ENCODE measurements at regions not wholly inside any gene's neighbourhood (a gene's known extent, or its start where the extent isn't known, plus 50 kb on each side); places are given as distances from the start of the nearest gene placed in this dataset.
"Not testable (repeated sequence)": the region's sequence is repeated elsewhere in the genome, so short reads cannot be mapped to it uniquely, and the experiment has no call there.

GRCh38 chr9:85843949-85844348 lies 97.0 kb upstream of the NAA35 start:
- not testable (repeated sequence) for TF ChIP-seq EZH2phosphoT487 (IDR thresholded peaks at IDR 0.05; ENCODE audit: borderline replicate concordance, low read depth, low read length)
- TF ChIP-seq, protein P1, sequence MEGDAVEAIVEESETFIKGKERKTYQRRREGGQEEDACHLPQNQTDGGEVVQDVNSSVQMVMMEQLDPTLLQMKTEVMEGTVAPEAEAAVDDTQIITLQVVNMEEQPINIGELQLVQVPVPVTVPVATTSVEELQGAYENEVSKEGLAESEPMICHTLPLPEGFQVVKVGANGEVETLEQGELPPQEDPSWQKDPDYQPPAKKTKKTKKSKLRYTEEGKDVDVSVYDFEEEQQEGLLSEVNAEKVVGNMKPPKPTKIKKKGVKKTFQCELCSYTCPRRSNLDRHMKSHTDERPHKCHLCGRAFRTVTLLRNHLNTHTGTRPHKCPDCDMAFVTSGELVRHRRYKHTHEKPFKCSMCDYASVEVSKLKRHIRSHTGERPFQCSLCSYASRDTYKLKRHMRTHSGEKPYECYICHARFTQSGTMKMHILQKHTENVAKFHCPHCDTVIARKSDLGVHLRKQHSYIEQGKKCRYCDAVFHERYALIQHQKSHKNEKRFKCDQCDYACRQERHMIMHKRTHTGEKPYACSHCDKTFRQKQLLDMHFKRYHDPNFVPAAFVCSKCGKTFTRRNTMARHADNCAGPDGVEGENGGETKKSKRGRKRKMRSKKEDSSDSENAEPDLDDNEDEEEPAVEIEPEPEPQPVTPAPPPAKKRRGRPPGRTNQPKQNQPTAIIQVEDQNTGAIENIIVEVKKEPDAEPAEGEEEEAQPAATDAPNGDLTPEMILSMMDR (conservative IDR thresholded peaks at IDR 0.05; ENCODE audit: low read length), result not testable (repeated sequence)

All from OCI-LY7 (cell line).